ENCODE measurements at regions not wholly inside any gene's neighbourhood (a gene's known extent, or its start where the extent isn't known, plus 50 kb on each side); places are given as distances from the start of the nearest gene placed in this dataset.

DNA sequence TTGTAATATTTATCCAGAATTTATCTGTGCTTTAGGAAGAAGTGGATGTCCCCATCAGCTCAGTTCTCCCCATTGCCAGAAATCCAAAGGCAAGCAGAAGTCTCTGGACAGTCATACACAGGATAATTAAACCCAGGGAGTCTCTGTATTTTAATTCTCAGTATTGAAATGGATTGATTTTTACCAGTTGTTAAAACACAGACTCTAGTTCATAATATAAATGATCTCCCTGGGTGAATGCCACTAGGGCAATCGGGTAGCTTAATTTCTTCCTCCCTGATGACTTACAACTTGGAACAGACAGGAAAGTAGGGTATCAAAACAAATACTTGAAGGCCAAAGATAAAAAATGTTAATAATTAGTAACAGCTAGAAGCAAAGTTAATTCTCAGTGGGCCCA, 66.5 kb upstream of the DAP start:
- Mint-ChIP-seq H3K4me3 (no peak overlapping the region), H3K27me3 (peaks cover 6% of the 10 kb centered on the region), H3K36me3 (no peaks in the 10 kb centered on the region), H3K27ac (no peak overlapping the region), H3K4me1 (no peaks in the 10 kb centered on the region), H3K9me3 (no peaks in the 10 kb centered on the region)
- DNase-seq = no peak
- POLR2A ChIA-PET = no interaction called here
- ATAC-seq (ENCODE audit: low read depth) = no peak

DNA sequence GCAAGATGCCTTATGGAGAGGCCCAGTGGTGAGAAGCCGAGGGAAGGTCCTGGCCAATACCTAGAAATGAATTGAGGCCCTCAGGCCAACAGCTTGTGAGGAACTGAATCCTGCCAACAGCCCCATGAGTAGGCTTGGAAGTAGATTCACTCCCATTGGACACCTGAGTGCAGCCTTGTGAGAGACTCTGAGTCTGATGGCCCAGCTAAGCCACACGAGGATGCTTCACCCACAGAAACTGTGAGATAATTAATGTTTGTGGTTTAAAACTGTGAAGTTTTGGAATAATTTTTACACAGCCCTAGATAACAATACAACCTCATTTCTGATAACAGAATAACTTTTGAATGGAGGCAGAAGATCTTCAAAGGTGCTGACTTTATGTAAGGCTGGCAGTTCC, 65.9 kb upstream of the DAP start:
- Mint-ChIP-seq H3K27ac (no peak overlapping the region), H3K9me3 (no peaks in the 10 kb centered on the region), H3K27me3 (peaks cover 10% of the 10 kb centered on the region), H3K4me3 (no peak overlapping the region), H3K4me1 (no peaks in the 10 kb centered on the region), H3K36me3 (no peaks in the 10 kb centered on the region)
- POLR2A ChIA-PET = no interaction called here
- ATAC-seq (ENCODE audit: low read depth) (no peak), DNase-seq (no peak)

DNA sequence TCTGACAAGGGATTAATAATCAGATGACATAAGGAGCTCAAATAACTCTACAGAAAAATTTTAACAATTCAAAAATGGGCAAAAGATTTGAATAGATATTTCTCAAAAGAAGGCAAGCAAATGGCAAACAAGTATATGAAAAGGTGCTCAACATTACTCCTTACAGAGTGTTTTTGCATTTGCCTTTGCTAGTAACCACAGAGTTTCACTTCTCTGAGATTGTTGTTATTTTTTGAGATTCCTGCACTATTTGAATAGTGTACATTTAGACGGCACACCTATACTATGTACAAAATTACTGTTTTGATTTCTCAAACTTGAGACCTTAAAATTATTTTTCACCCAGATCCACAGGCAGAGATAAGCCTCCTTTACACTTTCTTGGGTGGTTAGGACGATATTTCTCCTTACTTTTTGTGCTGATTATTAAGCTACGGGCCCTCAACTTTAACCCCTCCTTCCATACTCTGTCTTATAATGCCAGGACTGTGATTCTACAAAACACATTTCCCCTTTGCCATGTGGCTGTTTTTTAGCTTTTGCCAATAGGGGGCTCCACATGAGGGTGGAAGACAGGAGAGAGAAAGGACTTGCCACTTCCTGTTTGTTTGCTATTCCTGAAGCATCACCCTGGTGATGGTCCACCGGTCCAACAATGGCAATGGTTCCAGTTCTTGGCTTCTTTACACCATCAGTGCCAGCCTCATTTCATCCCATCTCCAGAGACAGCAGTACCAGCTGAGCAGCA, 65.0 kb upstream of the DAP start:
- no peak for ATAC-seq (ENCODE audit: low read depth)
- no peaks in the 10 kb centered on the region for H3K4me1 Mint-ChIP-seq

DNA sequence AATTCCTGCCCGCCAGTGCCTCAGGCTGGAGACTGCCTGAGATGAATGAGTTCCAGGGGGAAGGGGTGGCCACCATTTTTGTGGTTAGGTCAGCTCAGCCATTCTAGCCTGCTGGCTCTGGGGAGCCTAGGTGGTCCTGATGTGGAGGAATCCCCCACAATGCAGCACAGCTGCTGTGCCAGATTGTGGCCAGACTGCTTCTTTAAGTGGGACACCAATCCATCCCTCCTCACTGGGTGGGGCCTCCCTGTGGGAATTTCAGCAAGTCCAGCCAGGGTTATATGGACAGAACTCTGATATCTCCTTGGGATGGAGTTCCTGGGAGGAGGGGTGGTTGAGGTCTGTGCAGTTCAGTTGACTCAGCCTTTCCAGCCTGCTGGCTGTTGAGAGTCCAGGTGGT, 51.2 kb upstream of the DAP start:
- peaks cover 5% of the 10 kb centered on the region for H3K36me3 Mint-ChIP-seq
- no peak overlapping the region for H3K4me3 Mint-ChIP-seq
- POLR2A ChIA-PET = no interaction called here
- ATAC-seq (ENCODE audit: low read depth) (no peak), DNase-seq (no peak)
- peaks cover 14% of the 10 kb centered on the region for H3K9me3 Mint-ChIP-seq
- peaks cover 33% of the 10 kb centered on the region for H3K27me3 Mint-ChIP-seq
- no peaks in the 10 kb centered on the region for H3K4me1 Mint-ChIP-seq
- H3K27ac Mint-ChIP-seq = no peak overlapping the region

More for the DNA sequence above, 65.0 kb upstream of the DAP start:
- no peak for DNase-seq
- no peaks in the 10 kb centered on the region for H3K36me3 Mint-ChIP-seq
- no peak overlapping the region for H3K4me3 Mint-ChIP-seq
- no peaks in the 10 kb centered on the region for H3K9me3 Mint-ChIP-seq
- no peak overlapping the region for H3K27ac Mint-ChIP-seq
- peaks cover 13% of the 10 kb centered on the region for H3K27me3 Mint-ChIP-seq
- POLR2A ChIA-PET = no interaction called here
